ENCODE measurements at regions not wholly inside any gene's neighbourhood (a gene's known extent, or its start where the extent isn't known, plus 50 kb on each side); places are given as distances from the start of the nearest gene placed in this dataset.

DNA sequence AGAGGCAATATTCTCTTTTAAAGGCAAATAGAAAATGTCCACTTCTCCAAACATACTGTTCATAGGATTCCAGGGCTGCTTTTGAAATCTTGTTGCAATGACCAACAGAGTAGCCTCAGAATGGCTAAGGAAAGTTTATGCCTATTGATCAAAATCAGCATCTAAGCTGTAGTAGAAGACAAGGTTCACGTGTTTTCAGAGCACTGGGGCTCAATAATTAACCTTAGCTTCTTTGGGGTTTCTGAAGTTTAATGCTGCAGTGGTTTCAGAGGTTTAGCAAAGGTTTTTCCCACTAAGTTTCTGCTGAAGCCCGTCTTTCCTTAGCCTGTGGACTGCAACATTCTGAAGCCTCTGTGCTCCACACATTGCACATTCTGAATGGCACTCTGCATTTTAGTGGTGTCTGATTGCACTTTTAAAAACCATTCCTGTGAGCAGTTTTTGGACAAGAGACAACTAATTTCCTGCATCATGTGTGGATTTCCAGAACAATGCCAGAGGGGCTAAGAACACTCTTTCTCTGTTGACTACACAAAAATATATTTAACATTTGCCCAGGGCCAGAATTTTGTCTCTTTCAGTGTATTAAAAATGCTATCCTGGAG lies 342.5 kb downstream of the PTEN start:
- TF ChIP-seq CTCF (IDR thresholded peaks at IDR 0.05; ENCODE audit: insufficient read depth, low read length, poor library complexity, severe bottlenecking), result no peak
- Histone ChIP-seq H3K27me3 (ENCODE audit: control insufficient read depth, insufficient read depth, low read length) (no peaks in the 10 kb centered on the region), H3K36me3 (ENCODE audit: control insufficient read depth, insufficient read depth, low read length) (no peaks in the 10 kb centered on the region), H3K4me3 (ENCODE audit: low read depth, low read length) (no peak overlapping the region)
- DNase-seq (ENCODE audit: low read depth), result no peak

DNA sequence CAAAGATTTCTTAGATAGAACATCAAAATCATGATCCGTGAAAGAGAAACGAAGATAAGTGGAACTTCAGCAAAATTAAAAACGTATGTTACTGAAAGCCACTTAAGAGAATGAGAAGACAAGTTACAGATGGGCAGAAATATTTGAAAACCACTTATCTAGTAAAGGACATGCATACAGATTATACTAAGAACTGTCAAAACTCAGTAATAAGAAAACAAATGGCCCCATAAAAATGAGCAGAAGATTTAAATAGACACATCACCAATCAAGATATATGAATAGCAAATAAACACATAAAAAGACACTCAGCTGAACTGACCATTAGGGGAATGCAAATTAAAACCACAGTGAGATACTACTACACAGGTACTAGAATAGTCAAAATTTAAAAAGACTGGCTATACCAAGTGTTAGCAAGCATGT lies 343.7 kb downstream of the PTEN start:
- no peaks in the 10 kb centered on the region for H3K36me3 ChIP-seq (ENCODE audit: control insufficient read depth, insufficient read depth, low read length)
- no peaks in the 10 kb centered on the region for H3K27me3 ChIP-seq (ENCODE audit: control insufficient read depth, insufficient read depth, low read length)
- H3K4me3 ChIP-seq (ENCODE audit: low read depth, low read length), result no peak overlapping the region
- no peak for TF ChIP-seq CTCF (IDR thresholded peaks at IDR 0.05; ENCODE audit: insufficient read depth, low read length, poor library complexity, severe bottlenecking)
- DNase-seq (ENCODE audit: low read depth), result no peak

GRCh38 chr10:88209231-88209630 lies 345.8 kb downstream of the PTEN start:
- no peak for DNase-seq (ENCODE audit: low read depth)
- no peak for TF ChIP-seq CTCF (IDR thresholded peaks at IDR 0.05; ENCODE audit: insufficient read depth, low read length, poor library complexity, severe bottlenecking)
- Histone ChIP-seq H3K4me3 (ENCODE audit: low read depth, low read length) (no peak overlapping the region), H3K27me3 (ENCODE audit: control insufficient read depth, insufficient read depth, low read length) (no peaks in the 10 kb centered on the region), H3K36me3 (ENCODE audit: control insufficient read depth, insufficient read depth, low read length) (no peaks in the 10 kb centered on the region)

GRCh38 chr10:88209837-88210561 lies 346.6 kb downstream of the PTEN start:
- Histone ChIP-seq H3K27me3 (ENCODE audit: control insufficient read depth, insufficient read depth, low read length) (no peaks in the 10 kb centered on the region), H3K36me3 (ENCODE audit: control insufficient read depth, insufficient read depth, low read length) (no peaks in the 10 kb centered on the region), H3K4me3 (ENCODE audit: low read depth, low read length) (no peak overlapping the region)
- no peak for DNase-seq (ENCODE audit: low read depth)
- no peak for TF ChIP-seq CTCF (IDR thresholded peaks at IDR 0.05; ENCODE audit: insufficient read depth, low read length, poor library complexity, severe bottlenecking)

DNA sequence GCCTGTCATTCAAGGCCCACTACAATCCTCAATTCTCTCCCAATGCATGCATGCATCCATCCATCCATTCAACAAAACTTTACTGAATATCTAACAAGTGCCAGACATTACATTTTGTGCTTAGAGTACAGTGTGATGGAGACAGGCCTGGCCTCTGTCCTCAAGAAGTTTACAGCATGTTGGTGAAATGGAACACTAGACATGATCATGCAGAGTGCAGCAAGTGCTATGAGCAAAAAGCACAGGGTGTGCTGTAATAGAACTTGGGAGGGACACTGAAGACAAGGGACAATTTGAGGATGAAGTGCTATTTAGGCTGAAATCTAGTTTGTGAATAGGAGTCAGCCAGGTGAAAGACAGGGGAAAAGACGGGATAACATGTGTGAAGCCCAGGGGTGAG lies 347.8 kb downstream of the PTEN start:
- no peak overlapping the region for H3K4me3 ChIP-seq (ENCODE audit: low read depth, low read length)
- no peaks in the 10 kb centered on the region for H3K27me3 ChIP-seq (ENCODE audit: control insufficient read depth, insufficient read depth, low read length)
- no peak for DNase-seq (ENCODE audit: low read depth)
- no peak for TF ChIP-seq CTCF (IDR thresholded peaks at IDR 0.05; ENCODE audit: insufficient read depth, low read length, poor library complexity, severe bottlenecking)
- no peaks in the 10 kb centered on the region for H3K36me3 ChIP-seq (ENCODE audit: control insufficient read depth, insufficient read depth, low read length)

DNA sequence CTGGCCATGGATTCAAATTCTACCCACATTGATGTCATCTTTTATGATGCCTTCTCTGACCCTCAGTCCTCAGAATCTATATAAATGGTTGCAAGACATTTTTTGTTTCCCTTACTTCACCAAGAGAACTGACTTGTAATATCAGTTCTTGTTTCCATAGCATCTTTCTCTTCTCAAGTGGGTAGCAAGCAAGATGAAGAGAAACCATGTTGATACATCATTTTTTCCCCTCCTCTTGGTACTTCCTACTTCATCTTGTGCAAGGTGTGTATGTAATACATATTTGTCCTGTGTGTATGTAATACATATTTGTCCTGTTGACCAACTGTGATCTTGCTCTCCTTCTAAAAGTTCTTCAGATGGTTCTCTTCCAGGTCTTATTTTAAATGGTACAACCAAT lies 348.6 kb downstream of the PTEN start:
- H3K36me3 ChIP-seq (ENCODE audit: control insufficient read depth, insufficient read depth, low read length), result no peaks in the 10 kb centered on the region
- no peak for DNase-seq (ENCODE audit: low read depth)
- H3K27me3 ChIP-seq (ENCODE audit: control insufficient read depth, insufficient read depth, low read length), result no peaks in the 10 kb centered on the region
- no peak overlapping the region for H3K4me3 ChIP-seq (ENCODE audit: low read depth, low read length)
- no peak for TF ChIP-seq CTCF (IDR thresholded peaks at IDR 0.05; ENCODE audit: insufficient read depth, low read length, poor library complexity, severe bottlenecking)

Data from kidney epithelial cell (primary cell).